ENCODE measurements at regions not wholly inside any gene's neighbourhood (a gene's known extent, or its start where the extent isn't known, plus 50 kb on each side); places are given as distances from the start of the nearest gene placed in this dataset.

DNA sequence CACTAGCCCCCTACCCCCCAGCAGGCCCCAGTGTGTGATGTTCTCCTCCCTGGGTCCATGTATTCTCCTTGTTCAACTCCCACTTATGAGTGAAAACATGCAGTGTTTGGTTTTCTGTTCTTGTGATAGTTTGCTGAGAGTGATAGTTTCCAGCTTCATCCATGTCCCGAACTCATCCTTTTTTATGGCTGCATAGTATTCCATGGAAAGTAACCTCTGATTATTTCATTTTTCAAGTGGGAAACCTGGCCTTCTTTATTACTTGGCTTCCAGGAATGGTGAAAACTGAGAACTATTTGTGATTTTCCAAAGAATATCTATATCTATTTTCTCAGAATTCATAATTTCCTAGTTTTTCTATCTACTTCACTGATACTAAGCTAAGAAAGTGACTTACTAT, 235.0 kb downstream of the MTERF1 start:
- TF ChIP-seq, protein P1, sequence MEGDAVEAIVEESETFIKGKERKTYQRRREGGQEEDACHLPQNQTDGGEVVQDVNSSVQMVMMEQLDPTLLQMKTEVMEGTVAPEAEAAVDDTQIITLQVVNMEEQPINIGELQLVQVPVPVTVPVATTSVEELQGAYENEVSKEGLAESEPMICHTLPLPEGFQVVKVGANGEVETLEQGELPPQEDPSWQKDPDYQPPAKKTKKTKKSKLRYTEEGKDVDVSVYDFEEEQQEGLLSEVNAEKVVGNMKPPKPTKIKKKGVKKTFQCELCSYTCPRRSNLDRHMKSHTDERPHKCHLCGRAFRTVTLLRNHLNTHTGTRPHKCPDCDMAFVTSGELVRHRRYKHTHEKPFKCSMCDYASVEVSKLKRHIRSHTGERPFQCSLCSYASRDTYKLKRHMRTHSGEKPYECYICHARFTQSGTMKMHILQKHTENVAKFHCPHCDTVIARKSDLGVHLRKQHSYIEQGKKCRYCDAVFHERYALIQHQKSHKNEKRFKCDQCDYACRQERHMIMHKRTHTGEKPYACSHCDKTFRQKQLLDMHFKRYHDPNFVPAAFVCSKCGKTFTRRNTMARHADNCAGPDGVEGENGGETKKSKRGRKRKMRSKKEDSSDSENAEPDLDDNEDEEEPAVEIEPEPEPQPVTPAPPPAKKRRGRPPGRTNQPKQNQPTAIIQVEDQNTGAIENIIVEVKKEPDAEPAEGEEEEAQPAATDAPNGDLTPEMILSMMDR (IDR thresholded peaks at IDR 0.05) = no peak

DNA sequence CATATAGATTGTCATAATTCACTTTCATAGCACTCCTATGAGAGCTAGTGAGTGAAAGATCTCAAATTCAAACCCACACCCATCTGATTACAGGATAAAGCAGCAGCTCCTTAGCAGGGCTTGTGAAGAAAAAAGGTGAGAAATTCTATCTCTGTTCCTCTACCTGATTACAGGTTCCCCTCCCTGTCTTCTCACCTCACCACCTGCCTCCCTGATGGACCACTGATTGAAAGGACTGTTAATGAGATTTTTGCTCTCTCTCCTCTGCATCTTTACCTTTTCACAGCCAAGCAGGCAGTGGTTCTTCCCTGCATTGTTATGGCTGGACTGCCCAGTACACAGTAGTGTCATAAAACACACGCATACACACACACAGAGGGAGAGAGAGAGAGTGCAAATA, 228.5 kb downstream of the MTERF1 start:
- TF ChIP-seq, protein P1 (IDR thresholded peaks at IDR 0.05) = no peak

DNA sequence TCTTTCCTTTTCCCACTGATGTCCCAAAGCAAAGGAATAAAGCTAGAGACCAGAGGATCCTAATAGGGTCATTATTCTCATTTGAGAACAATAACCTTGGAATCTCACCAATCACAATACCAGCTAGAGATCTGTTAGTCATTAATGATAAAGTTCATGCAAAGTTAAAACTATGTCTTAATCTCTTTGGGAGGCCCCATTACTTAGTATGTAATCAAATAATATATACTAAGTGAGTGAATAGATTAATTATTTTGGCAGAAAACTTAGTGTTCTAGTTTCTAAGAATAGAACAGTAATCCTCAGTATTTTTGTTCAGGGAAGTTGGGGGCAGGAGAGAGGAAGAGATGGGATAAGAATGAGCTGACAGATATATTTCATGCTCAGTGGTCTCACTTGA, 227.2 kb downstream of the MTERF1 start:
- TF ChIP-seq, protein P1 (IDR thresholded peaks at IDR 0.05) = no peak

DNA sequence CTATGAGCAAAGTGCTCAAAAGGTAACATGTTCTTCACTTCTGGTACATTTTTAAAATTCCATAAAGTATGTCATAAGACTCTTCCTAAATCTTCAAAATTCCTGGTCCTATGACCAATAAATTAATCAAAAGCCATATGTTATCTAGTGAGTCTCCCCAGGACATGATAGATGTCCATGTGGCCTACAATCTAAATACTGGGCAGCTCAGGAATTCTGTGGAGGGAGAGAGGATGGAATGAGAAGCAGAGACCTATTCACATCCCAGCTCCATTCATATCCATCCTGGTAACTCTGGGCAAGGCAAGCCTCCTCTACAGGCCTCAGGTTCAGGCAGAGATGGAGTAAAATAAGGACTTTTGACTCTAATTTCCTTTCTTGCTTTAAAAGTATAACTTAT, 224.8 kb downstream of the MTERF1 start:
- TF ChIP-seq, protein P1 (IDR thresholded peaks at IDR 0.05) = no peak

DNA sequence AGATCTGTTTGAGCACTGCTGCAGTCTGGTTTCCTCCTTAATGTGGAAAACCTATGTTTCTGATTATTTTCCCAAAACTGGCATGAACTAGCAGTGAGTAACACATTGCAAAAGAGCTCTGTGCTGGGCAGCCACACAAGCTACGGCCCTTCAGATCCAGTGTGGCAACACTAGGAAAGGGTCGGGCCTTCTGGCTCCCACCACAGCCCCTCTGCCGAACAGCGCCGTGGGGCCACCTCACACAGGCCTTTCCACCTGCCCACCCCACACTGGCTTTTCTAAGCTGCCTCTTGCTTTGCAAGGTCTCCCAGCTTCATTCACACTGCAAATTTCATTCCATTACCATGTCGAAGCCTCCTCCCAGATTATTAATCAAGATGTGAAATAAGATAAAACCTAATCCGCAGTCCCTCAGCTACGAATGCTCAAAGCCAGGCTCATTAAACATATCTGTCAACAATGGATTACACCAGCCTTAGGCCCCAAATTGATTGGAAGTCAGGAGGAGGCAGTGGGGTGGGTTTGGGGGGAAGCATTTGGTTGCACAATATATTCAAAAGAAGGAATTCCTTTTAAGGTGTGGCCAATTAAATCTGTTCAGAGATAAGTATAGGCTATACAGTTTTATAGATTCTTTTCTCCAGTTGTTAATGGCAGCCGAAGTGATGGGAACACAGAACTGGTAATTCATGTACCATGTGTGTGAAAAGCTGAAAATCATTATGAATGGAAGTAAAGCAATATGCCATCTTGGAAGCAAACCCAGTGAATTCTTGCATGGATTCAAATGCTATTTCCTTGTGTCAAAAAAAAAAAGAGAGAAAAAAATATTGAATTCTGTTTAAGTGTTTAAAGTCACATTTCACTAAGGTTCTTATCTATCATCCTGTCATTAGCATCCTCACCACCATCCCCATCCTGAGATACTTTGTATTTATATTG, 223.7 kb downstream of the MTERF1 start:
- TF ChIP-seq, protein P1 (IDR thresholded peaks at IDR 0.05) = no peak

DNA sequence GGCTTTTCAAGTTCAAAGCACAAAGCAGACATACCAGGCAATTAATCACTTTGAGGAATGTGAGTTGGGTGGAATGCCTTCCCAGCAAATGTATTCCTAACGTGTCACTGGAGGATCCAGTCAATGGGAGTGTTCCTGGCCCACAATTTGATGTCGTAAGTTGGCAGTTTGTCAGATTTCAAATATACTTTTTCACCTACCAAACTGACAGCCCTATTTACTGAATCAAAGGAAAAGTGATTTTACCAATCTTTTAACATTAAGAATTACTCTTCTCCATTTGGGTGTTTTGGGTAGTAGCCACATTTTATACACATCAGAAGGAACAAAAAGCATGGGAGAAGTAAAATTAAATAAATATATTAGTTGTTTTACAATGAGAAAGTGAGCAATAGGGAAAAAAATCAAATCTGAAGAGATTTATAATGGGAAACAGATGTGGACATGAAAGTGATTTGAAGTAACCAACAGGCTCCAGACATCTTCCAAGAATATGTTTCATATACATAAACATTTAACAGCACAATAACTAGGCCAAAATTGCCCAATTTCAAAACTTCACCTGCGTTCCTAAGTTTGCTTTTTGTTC, 222.9 kb downstream of the MTERF1 start:
- TF ChIP-seq, protein P1 (IDR thresholded peaks at IDR 0.05) = no peak

DNA sequence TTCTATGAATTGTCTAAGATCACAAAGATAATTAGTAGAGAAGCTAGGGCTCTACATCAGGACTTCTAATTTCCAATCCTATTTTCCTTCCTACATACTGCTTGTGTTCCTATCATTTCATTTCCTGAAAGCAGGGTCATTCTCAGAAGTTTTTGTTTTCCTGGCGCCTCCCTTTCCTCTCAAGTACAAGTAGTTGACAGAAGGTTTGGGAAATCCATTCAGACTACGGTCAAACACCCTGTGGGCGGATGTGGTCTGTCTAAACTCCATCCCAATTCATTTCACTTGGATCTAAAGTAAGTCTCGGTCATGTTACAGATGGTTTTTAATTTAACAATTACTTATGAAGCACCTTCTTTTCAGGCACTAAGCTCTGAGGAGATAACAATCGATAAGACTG, 221.4 kb downstream of the MTERF1 start:
- TF ChIP-seq, protein P1 (IDR thresholded peaks at IDR 0.05) = no peak
